MM.1S (cell line): ENCODE measurements at regions not wholly inside any gene's neighbourhood (a gene's known extent, or its start where the extent isn't known, plus 50 kb on each side); places are given as distances from the start of the nearest gene placed in this dataset.

Experiments
- DNase-seq: peaks from one replicate; pipeline ENCODE4 v3.0.0-alpha.2; 2015
- H2AFZ ChIP-seq: fragments of 300-600 bp; sonication (generic); 2 replicates; pipeline ENCODE4 v1.6.0; 2016; ENCODE audit warnings: antibody characterized with exemption, low read length
- H3F3A ChIP-seq: fragments of 300-600 bp; sonication (generic); 2 replicates; pipeline ENCODE4 v1.6.1; 2016; ENCODE audit warnings: mild to moderate bottlenecking, antibody characterized with exemption, low read length, moderate library complexity, mixed read lengths; ENCODE audit not compliant: insufficient read depth
- H3K27ac ChIP-seq: fragments of 300-600 bp; sonication (generic); 2 replicates; pipeline ENCODE4 v1.5.1; 2016; ENCODE audit warnings: mild to moderate bottlenecking, low read length
- H3K27me3 ChIP-seq: fragments of 300-600 bp; sonication (generic); replicated peaks from 2 replicates; pipeline ENCODE4 v1.6.0; 2016; ENCODE audit warnings: low read length; ENCODE audit not compliant: insufficient read depth
- H3K36me3 ChIP-seq: fragments of 300-600 bp; sonication (generic); replicated peaks from 2 replicates; pipeline ENCODE4 v1.6.1; 2016; ENCODE audit warnings: mild to moderate bottlenecking, low read length, mixed read lengths; ENCODE audit not compliant: insufficient read depth
- H3K4me1 ChIP-seq: fragments of 300-600 bp; sonication (generic); 2 replicates; pipeline ENCODE4 v1.6.1; 2016; ENCODE audit warnings: low read length, mixed read lengths
- H3K4me2 ChIP-seq: fragments of 300-600 bp; sonication (generic); 2 replicates; pipeline ENCODE4 v1.6.0; 2016; ENCODE audit warnings: low read depth, low read length
- H3K4me3 ChIP-seq: fragments of 300-600 bp; sonication (generic); 2 replicates; pipeline ENCODE4 v1.5.1; 2016; ENCODE audit warnings: low read length, mixed read lengths
- H3K79me2 ChIP-seq: fragments of 300-600 bp; sonication (generic); 2 replicates; pipeline ENCODE4 v1.6.1; 2016; ENCODE audit warnings: mixed run types, low read length, mixed read lengths
- H3K9ac ChIP-seq: fragments of 300-600 bp; sonication (generic); 2 replicates; pipeline ENCODE4 v1.6.1; 2016; ENCODE audit warnings: low read length, mixed read lengths
- H3K9me2 ChIP-seq: fragments of 300-600 bp; sonication (generic); replicated peaks from 2 replicates; pipeline ENCODE4 v1.6.1; 2016; ENCODE audit warnings: mild to moderate bottlenecking, low read length, mixed read lengths; ENCODE audit not compliant: insufficient read depth
- H3K9me3 ChIP-seq: fragments of 300-600 bp; sonication (generic); replicated peaks from 2 replicates; pipeline ENCODE4 v1.6.1; 2016; ENCODE audit warnings: mild to moderate bottlenecking, low read length, mixed read lengths; ENCODE audit not compliant: insufficient read depth
- H4K20me1 ChIP-seq: fragments of 300-600 bp; sonication (generic); 2 replicates; pipeline ENCODE4 v1.6.1; 2016; ENCODE audit warnings: mild to moderate bottlenecking, low read length, moderate library complexity, mixed read lengths; ENCODE audit not compliant: insufficient read depth
- EZH2 ChIP-seq: fragments of 300-600 bp; sonication (generic); optimal IDR thresholded peaks from 2 replicates; pipeline ENCODE3; 2017; ENCODE audit warnings: low read depth, mild to moderate bottlenecking, antibody characterized with exemption, low read length, mixed read lengths
- EZH2phosphoT487 ChIP-seq: fragments of 300-600 bp; sonication (generic); IDR thresholded peaks from 2 replicates; pipeline ENCODE4 v1.6.1; 2018; ENCODE audit warnings: antibody characterized with exemption, low read length
- TF ChIP-seq, protein P1 (sequence below): fragments of 300-600 bp; sonication (generic); IDR thresholded peaks from 2 replicates; pipeline ENCODE4 v1.5.1; 2016; ENCODE audit warnings: antibody characterized with exemption, low read length, mixed read lengths

DNA sequence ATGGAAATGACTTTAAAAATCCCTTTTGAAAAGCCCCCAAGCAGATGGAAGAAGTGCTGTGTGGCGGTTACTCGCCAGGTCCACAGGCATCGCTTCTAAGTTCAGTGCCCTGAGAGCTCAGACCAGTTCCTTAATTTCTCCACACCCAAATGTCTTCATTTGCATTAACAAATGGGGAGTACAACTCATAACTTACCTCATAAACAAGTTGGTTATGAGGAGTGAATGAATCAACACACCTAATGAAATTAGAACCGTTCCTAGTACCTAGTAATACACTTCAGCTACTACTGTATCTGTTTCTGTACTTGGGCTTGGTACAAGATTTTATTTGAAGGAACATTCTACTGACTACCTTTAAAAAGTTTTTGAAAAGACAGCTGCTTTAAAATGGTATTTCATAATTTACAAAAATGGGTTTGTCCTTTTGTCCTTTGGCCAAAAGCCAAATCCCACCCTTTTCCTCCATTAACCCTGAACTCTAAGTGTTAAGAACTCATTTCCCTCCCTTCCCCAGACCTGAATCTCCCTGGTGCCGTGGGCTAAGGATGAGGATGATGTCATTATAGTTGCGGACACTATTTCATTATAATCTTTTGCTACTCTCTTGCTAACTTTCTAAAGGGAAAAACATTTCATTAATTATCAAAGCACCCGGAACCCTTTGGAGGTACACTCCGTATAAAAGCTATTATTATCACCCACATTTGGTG lies 221.5 kb upstream of the CELF2 start:
- Histone ChIP-seq H3K4me3 (no peak overlapping the region), H3K4me1 (no peaks in the 10 kb centered on the region), H2AFZ (no peak overlapping the region), H3K79me2 (no peaks in the 10 kb centered on the region), H3K4me2 (no peak overlapping the region), H3K27me3 (no peaks in the 10 kb centered on the region), H3K9me2 (no peaks in the 10 kb centered on the region), H3K36me3 (no peaks in the 10 kb centered on the region), H3K27ac (no peak overlapping the region), H3F3A (no peaks in the 10 kb centered on the region), H3K9me3 (no peaks in the 10 kb centered on the region), H3K9ac (no peak overlapping the region), H4K20me1 (no peaks in the 10 kb centered on the region)
- TF ChIP-seq, protein P1, sequence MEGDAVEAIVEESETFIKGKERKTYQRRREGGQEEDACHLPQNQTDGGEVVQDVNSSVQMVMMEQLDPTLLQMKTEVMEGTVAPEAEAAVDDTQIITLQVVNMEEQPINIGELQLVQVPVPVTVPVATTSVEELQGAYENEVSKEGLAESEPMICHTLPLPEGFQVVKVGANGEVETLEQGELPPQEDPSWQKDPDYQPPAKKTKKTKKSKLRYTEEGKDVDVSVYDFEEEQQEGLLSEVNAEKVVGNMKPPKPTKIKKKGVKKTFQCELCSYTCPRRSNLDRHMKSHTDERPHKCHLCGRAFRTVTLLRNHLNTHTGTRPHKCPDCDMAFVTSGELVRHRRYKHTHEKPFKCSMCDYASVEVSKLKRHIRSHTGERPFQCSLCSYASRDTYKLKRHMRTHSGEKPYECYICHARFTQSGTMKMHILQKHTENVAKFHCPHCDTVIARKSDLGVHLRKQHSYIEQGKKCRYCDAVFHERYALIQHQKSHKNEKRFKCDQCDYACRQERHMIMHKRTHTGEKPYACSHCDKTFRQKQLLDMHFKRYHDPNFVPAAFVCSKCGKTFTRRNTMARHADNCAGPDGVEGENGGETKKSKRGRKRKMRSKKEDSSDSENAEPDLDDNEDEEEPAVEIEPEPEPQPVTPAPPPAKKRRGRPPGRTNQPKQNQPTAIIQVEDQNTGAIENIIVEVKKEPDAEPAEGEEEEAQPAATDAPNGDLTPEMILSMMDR, result no peak
- TF ChIP-seq EZH2 (no peak), EZH2phosphoT487 (no peak)
- no peak for DNase-seq

DNA sequence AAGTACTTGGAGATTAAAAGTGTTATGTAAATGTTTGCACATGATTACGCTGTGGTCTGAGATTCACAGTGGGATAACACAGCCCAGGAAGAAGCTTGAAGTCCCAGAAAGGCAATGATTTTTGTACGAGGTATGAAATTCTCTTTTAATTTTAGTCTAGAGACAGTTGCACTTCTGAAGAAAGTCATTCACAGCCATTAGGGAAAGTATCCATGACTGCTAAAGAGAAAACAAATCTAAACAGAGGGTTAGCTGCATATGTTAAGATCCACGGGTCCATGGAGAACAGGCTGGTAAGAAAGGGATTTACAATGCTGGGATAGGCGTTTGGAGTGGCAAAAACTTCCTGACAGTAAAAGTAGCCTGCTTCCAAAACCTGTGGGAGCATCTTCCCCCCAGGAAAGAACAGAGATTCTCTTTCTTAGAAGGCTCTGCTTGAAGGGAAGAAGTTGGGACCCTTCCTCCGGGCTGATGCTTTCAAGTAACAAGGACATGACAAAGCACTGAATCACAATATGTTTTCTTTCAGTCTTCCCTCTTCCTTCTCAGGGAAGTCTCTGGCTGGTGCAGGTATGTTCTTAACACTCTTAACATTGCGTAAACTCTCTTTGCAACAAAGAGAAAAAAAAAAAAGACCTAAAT lies 220.8 kb upstream of the CELF2 start:
- H4K20me1 ChIP-seq, result no peaks in the 10 kb centered on the region
- TF ChIP-seq, protein P1, result no peak
- TF ChIP-seq EZH2phosphoT487 (no peak), EZH2 (no peak)
- H3K79me2 ChIP-seq, result no peaks in the 10 kb centered on the region
- no peak overlapping the region for H3K4me3 ChIP-seq
- no peak overlapping the region for H2AFZ ChIP-seq
- no peak overlapping the region for H3K4me2 ChIP-seq
- H3K9me3 ChIP-seq, result no peaks in the 10 kb centered on the region
- H3K4me1 ChIP-seq, result no peaks in the 10 kb centered on the region
- H3K36me3 ChIP-seq, result no peaks in the 10 kb centered on the region
- no peaks in the 10 kb centered on the region for H3F3A ChIP-seq
- DNase-seq, result no peak
- H3K27me3 ChIP-seq, result no peaks in the 10 kb centered on the region
- no peak overlapping the region for H3K9ac ChIP-seq
- H3K27ac ChIP-seq, result no peak overlapping the region
- H3K9me2 ChIP-seq, result no peaks in the 10 kb centered on the region

- Histone ChIP-seq H3K36me3 (no peaks in the 10 kb centered on the region), H3K9me2 (no peaks in the 10 kb centered on the region), H3F3A (no peaks in the 10 kb centered on the region), H3K4me1 (no peaks in the 10 kb centered on the region), H3K79me2 (no peaks in the 10 kb centered on the region), H4K20me1 (no peaks in the 10 kb centered on the region), H3K9ac (no peak overlapping the region), H3K27ac (no peak overlapping the region), H3K4me3 (no peak overlapping the region), H2AFZ (no peak overlapping the region), H3K27me3 (no peaks in the 10 kb centered on the region), H3K9me3 (no peaks in the 10 kb centered on the region), H3K4me2 (no peak overlapping the region)
- no peak for DNase-seq
- no peak for TF ChIP-seq EZH2
- TF ChIP-seq EZH2phosphoT487, result no peak
- TF ChIP-seq, protein P1, result no peak
These were observed 220.2 kb upstream of the CELF2 start for GRCh38 chr10:10797513-10797912.
